GM12878 (cell line): ENCODE measurements at regions not wholly inside any gene's neighbourhood (a gene's known extent, or its start where the extent isn't known, plus 50 kb on each side); places are given as distances from the start of the nearest gene placed in this dataset.

Source experiments
- ATAC-seq: fragments of 200-7000 bp; cut with Tn5 transposase; 3 replicates; pipeline ENCODE4 v1.9.1; 2020; ENCODE audit warnings: mild to moderate bottlenecking, moderate library complexity
- BruUV-seq: library from RNA; stranded (reverse); fragments of 400-500 nt; replicated peaks from 2 replicates; lab custom pipeline; 2021; lab: Mats Ljungman, UMichigan
- CTCF ChIA-PET: fragments of 300-600 bp; sonication (Branson Sonifier 250); formaldehyde crosslinking; extraction: SDS; loops from one replicate; lab custom pipeline; 2021; ENCODE audit warnings: inconsistent platforms; lab: Yijun Ruan, JAX
- POLR2A ChIA-PET: fragments of 350-600 bp; formaldehyde crosslinking; extraction: SDS; loops from one replicate; lab custom pipeline; 2021; ENCODE audit warnings: inconsistent platforms; lab: Charles Lee
- RAD21 ChIA-PET: fragments of 300-600 bp; sonication (Branson Sonifier 250); formaldehyde crosslinking; loops from one replicate; lab custom pipeline; 2023; ENCODE audit warnings: antibody characterized with exemption; ENCODE audit not compliant: unreplicated experiment; lab: Charles Lee
- SMC1A ChIA-PET: fragments of 300-600 bp; sonication (Branson Sonifier 250); formaldehyde crosslinking; loops from one replicate; lab custom pipeline; 2023; ENCODE audit not compliant: unreplicated experiment, uncharacterized antibody; lab: Charles Lee
- DNase-seq: peaks from one replicate; pipeline ENCODE4 v3.0.0-alpha.2; 2011; ENCODE audit warnings: low read depth, low spot score
- FAIRE-seq: peaks from 3 replicates; lab custom pipeline; 2011; peaks lifted over from hg19 to GRCh38; lab: Jason Lieb, UNC
- H2AFZ ChIP-seq: 2 replicates; pipeline ENCODE4 v1.6.0; 2011; ENCODE audit warnings: low read depth, low read length, control low read depth; ENCODE audit not compliant: control insufficient read depth
- H3K27ac ChIP-seq: 2 replicates; pipeline ENCODE4 v1.5.1; 2011; ENCODE audit warnings: control low read depth; ENCODE audit not compliant: control insufficient read depth, insufficient read depth
- H3K27me3 ChIP-seq, 2 experiments: replicated peaks in 1 of 2; 2 replicates each; pipeline versions ENCODE4 v1.6.0 to v1.6.1; 2011; ENCODE audit warnings: low read length in 1 of 2; ENCODE audit not compliant: control insufficient read depth in 2 of 2, insufficient read depth in 2 of 2
- H3K36me3 ChIP-seq, 2 experiments: 2 replicates each; pipeline ENCODE4 v1.5.1; 2011; ENCODE audit warnings: low read length in 1 of 2; ENCODE audit not compliant: control insufficient read depth in 2 of 2, insufficient read depth in 2 of 2
- H3K4me1 ChIP-seq: 2 replicates; pipeline ENCODE4 v1.6.1; 2011; ENCODE audit warnings: mild to moderate bottlenecking, low read length, moderate library complexity, mixed read lengths; ENCODE audit not compliant: control insufficient read depth, insufficient read depth
- H3K4me2 ChIP-seq: 2 replicates; pipeline ENCODE4 v1.6.0; 2011; ENCODE audit warnings: control low read depth; ENCODE audit not compliant: control insufficient read depth, insufficient read depth
- H3K4me3 ChIP-seq: fragments of 200-600 bp; sonication (generic); 2 replicates; pipeline ENCODE4 v1.5.1; 2016
- H3K79me2 ChIP-seq: 2 replicates; pipeline ENCODE4 v1.6.0; 2011; ENCODE audit warnings: low read length; ENCODE audit not compliant: control insufficient read depth, insufficient read depth
- H3K9ac ChIP-seq: 2 replicates; pipeline ENCODE4 v1.8.0; 2011; ENCODE audit warnings: low read length, control low read depth, mixed read lengths; ENCODE audit not compliant: control insufficient read depth, insufficient read depth
- H3K9me3 ChIP-seq: replicated peaks from 3 replicates; pipeline ENCODE4 v1.5.1; 2011; ENCODE audit warnings: mild to moderate bottlenecking, low read length; ENCODE audit not compliant: control insufficient read depth, insufficient read depth
- H4K20me1 ChIP-seq: 2 replicates; pipeline ENCODE4 v1.6.0; 2011; ENCODE audit not compliant: control insufficient read depth, insufficient read depth
- BCLAF1 ChIP-seq: fragments of 450-650 bp; IDR thresholded peaks from 2 replicates; pipeline ENCODE4 v1.6.1; 2017; ENCODE audit warnings: antibody characterized with exemption, mild to moderate bottlenecking, moderate library complexity
- BMI1 ChIP-seq: fragments of 450-650 bp; IDR thresholded peaks from 2 replicates; pipeline ENCODE4 v1.6.1; 2016; ENCODE audit warnings: mild to moderate bottlenecking, moderate library complexity, borderline replicate concordance
- DPF2 ChIP-seq: fragments of 450-650 bp; IDR thresholded peaks from 2 replicates; pipeline ENCODE4 v1.6.1; 2017; ENCODE audit warnings: mild to moderate bottlenecking
- EP300 ChIP-seq, 2 experiments: fragments of 150-350 bp in 1 of 2; IDR thresholded peaks; 2 replicates each; pipeline ENCODE4 v1.6.1; 2011 to 2012; ENCODE audit warnings: low read depth in 2 of 2, low read length in 2 of 2, borderline replicate concordance in 1 of 2, improper control_type of control experiment in 1 of 2, inconsistent platforms in 1 of 2; ENCODE audit not compliant: control insufficient read depth in 1 of 2
- HDAC6 ChIP-seq: fragments of 200-600 bp; sonication (generic); IDR thresholded peaks from one replicate; pipeline ENCODE4 v1.8.0; 2017; ENCODE audit warnings: antibody characterized with exemption; ENCODE audit not compliant: unreplicated experiment
- IRF5 ChIP-seq: fragments of 450-650 bp; IDR thresholded peaks from 2 replicates; pipeline ENCODE4 v1.6.1; 2017; ENCODE audit warnings: borderline replicate concordance
- MXI1 ChIP-seq: fragments of 150-350 bp; IDR thresholded peaks from 2 replicates; pipeline ENCODE4 v1.6.1; 2011; ENCODE audit warnings: low read depth, mild to moderate bottlenecking, inconsistent platforms, low read length, improper control_type of control experiment
- POLR2AphosphoS2 ChIP-seq: IDR thresholded peaks from 2 replicates; pipeline ENCODE4 v1.6.1; 2011; ENCODE audit warnings: low read depth, mild to moderate bottlenecking, low read length, improper control_type of control experiment, moderate library complexity
- POU2F2 ChIP-seq: IDR thresholded peaks from 3 replicates; pipeline ENCODE4 v1.6.1; 2011; ENCODE audit warnings: low read depth, mild to moderate bottlenecking, low read length, borderline replicate concordance
- SKIL ChIP-seq: fragments of 450-650 bp; IDR thresholded peaks from 2 replicates; pipeline ENCODE4 v1.6.1; 2017; ENCODE audit warnings: mild to moderate bottlenecking, low read depth, inconsistent platforms; ENCODE audit not compliant: poor library complexity, severe bottlenecking
- SMARCA5 ChIP-seq: fragments of 450-650 bp; IDR thresholded peaks from 2 replicates; pipeline ENCODE4 v1.6.1; 2017; ENCODE audit warnings: mild to moderate bottlenecking
- SREBF1 ChIP-seq: IDR thresholded peaks from 2 replicates; pipeline ENCODE4 v1.6.1; 2012; ENCODE audit warnings: mild to moderate bottlenecking, low read length
- STAT3 ChIP-seq: IDR thresholded peaks from 2 replicates; pipeline ENCODE4 v1.6.1; 2011; ENCODE audit warnings: low read depth, low read length, improper control_type of control experiment
- TAF1 ChIP-seq: IDR thresholded peaks from 2 replicates; pipeline ENCODE4 v1.6.1; 2011; ENCODE audit warnings: mild to moderate bottlenecking, low read depth, low read length, borderline replicate concordance
- TCF3 ChIP-seq: IDR thresholded peaks from 2 replicates; pipeline ENCODE4 v1.6.1; 2012; ENCODE audit warnings: low read depth, mild to moderate bottlenecking, low read length, borderline replicate concordance; ENCODE audit not compliant: insufficient read depth
- WRNIP1 ChIP-seq: IDR thresholded peaks from 2 replicates; pipeline ENCODE4 v1.6.1; 2011; ENCODE audit warnings: low read depth, low read length, improper control_type of control experiment, borderline replicate concordance
- ZNF207 ChIP-seq: fragments of 450-650 bp; IDR thresholded peaks from 2 replicates; pipeline ENCODE4 v1.6.1; 2014; ENCODE audit warnings: antibody characterized with exemption, mild to moderate bottlenecking, borderline replicate concordance
- WGBS: methylation state at CpG from one replicate; pipeline ENCODE4 v1.1.6; 2016; ENCODE audit warnings: low lambda C conversion rate; ENCODE audit not compliant: insufficient replicate concordance, insufficient coverage; ENCODE audit errors: missing lambda C conversion rate; 5-methylcytosine and 5-hydroxymethylcytosine counted together
- in situ Hi-C: fragments of 300-500 bp; cut with MboI; formaldehyde crosslinking; loops from 9 replicates; pipeline ENCODE4 v1.14.3; 2018; ENCODE audit warnings: mixed read lengths
- intact Hi-C: fragments of 100-400 bp; cut with micrococcal nuclease; formaldehyde crosslinking; loops from one replicate; pipeline ENCODE4 v1.14.2; 2022; ENCODE audit not compliant: unreplicated experiment
- TF ChIP-seq, protein P1 (sequence below): IDR thresholded peaks from 2 replicates; pipeline ENCODE4 v1.6.1; 2011; ENCODE audit warnings: mild to moderate bottlenecking, low read depth, low read length, moderate library complexity; ENCODE audit not compliant: insufficient replicate concordance

DNA sequence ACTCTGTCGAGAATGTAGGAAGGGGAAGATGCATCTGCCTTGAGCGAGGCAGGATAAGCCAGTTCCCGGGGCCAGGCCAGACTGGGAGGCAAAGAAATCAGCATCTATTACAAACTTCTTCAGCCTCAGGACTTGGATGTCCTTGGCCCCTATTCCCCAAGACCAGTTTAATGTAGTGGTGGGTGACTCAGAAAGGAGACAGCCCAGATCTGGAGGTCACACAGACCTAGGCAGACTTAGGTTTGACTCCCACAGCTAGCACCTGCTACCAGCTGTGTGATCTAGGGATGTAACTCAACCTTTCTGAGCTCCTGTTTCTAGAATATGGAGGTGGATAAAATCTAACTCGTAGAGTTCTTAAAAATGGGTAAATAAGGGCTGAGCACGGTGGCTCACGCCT lies 409.5 kb upstream of the PROK2 start:
- BruUV-seq = no TSS peak
- no peak overlapping the region for H3K4me2 ChIP-seq
- ChIA-PET CTCF (no interaction called here), POLR2A (no interaction called here), SMC1A (no interaction called here), RAD21 (no interaction called here)
- H3K4me3 ChIP-seq = no peak overlapping the region
- intact Hi-C loops (no loop called here), in situ Hi-C loops (no loop called here)
- H3K36me3 ChIP-seq = no peaks in the 10 kb centered on the region
- FAIRE-seq (no peak), ATAC-seq (no peak), DNase-seq (no peak)
- TF ChIP-seq BCLAF1 (no peak), DPF2 (no peak), STAT3 (no peak), MXI1 (no peak), IRF5 (no peak), TCF3 (no peak), POU2F2 (no peak), EP300 (IDR thresholded peaks at IDR 0.05; ENCODE audit: borderline replicate concordance in 1 of 2, control insufficient read depth in 1 of 2, low read depth in 2 of 2, low read length in 2 of 2) (no peak), POLR2AphosphoS2 (no peak), SMARCA5 (no peak), SREBF1 (no peak), SKIL (no peak), HDAC6 (no peak), WRNIP1 (no peak), BMI1 (no peak), ZNF207 (no peak), TAF1 (no peak)
- TF ChIP-seq, protein P1, sequence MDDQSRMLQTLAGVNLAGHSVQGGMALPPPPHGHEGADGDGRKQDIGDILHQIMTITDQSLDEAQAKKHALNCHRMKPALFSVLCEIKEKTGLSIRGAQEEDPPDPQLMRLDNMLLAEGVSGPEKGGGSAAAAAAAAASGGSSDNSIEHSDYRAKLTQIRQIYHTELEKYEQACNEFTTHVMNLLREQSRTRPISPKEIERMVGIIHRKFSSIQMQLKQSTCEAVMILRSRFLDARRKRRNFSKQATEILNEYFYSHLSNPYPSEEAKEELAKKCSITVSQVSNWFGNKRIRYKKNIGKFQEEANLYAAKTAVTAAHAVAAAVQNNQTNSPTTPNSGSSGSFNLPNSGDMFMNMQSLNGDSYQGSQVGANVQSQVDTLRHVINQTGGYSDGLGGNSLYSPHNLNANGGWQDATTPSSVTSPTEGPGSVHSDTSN = no peak
- no peaks in the 10 kb centered on the region for H3K79me2 ChIP-seq
- WGBS = 40% methylated on average over 6 of the region's 6 CpGs
- H3K9ac ChIP-seq = no peak overlapping the region
- H2AFZ ChIP-seq = no peak overlapping the region
- H3K4me1 ChIP-seq = no peaks in the 10 kb centered on the region
- H3K27ac ChIP-seq = no peak overlapping the region
- H4K20me1 ChIP-seq = no peaks in the 10 kb centered on the region
- H3K9me3 ChIP-seq = no peaks in the 10 kb centered on the region; the same call in 2 of the 3 replicates
- no peaks in the 10 kb centered on the region for H3K27me3 ChIP-seq
